OCI-LY3 (cell line): ENCODE measurements at regions not wholly inside any gene's neighbourhood (a gene's known extent, or its start where the extent isn't known, plus 50 kb on each side); places are given as distances from the start of the nearest gene placed in this dataset.
"Not testable (repeated sequence)": the region's sequence is repeated elsewhere in the genome, so short reads cannot be mapped to it uniquely, and the experiment has no call there.

Experiments
- H2AFZ ChIP-seq: fragments of 200-600, 300-600 bp; shearing (Covaris generic); 2 replicates; pipeline ENCODE4 v1.6.0; 2014; ENCODE audit warnings: antibody characterized with exemption, low read depth, low read length
- H3K27ac ChIP-seq: fragments of 200-600, 300-600 bp; sonication (generic); 2 replicates; pipeline ENCODE4 v1.5.1; 2014; ENCODE audit warnings: mild to moderate bottlenecking, low read length, moderate library complexity, mixed read lengths
- H3K27me3 ChIP-seq: fragments of 200-600, 300-600 bp; sonication (generic); 2 replicates; pipeline ENCODE4 v1.6.1; 2014; ENCODE audit warnings: low read depth, low read length, mixed read lengths
- H3K36me3 ChIP-seq: fragments of 200-600, 300-600 bp; sonication (generic); replicated peaks from 2 replicates; pipeline ENCODE3; 2014; ENCODE audit warnings: low read depth, low read length, mixed read lengths
- H3K4me1 ChIP-seq: fragments of 300-600, 200-600 bp; sonication (generic); 2 replicates; pipeline ENCODE4 v1.6.1; 2014; ENCODE audit warnings: low read length, mixed read lengths
- H3K4me2 ChIP-seq: fragments of 200-600, 300-600 bp; sonication (generic); 2 replicates; pipeline ENCODE4 v1.6.1; 2014; ENCODE audit warnings: low read length, mixed read lengths
- H3K4me3 ChIP-seq: fragments of 300-600, 200-600 bp; sonication (generic); 2 replicates; pipeline ENCODE4 v1.5.1; 2014; ENCODE audit warnings: antibody characterized with exemption, mild to moderate bottlenecking, low read length, moderate library complexity
- H3K79me2 ChIP-seq: fragments of 300-600, 200-600 bp; shearing (Covaris generic); 2 replicates; pipeline ENCODE4 v1.6.1; 2014; ENCODE audit warnings: mild to moderate bottlenecking, low read length, mixed read lengths
- H3K9ac ChIP-seq: fragments of 300-600, 200-600 bp; shearing (Covaris generic); 2 replicates; pipeline ENCODE4 v1.6.0; 2014; ENCODE audit warnings: mild to moderate bottlenecking, low read length, moderate library complexity
- H3K9me3 ChIP-seq: fragments of 200-600, 300-600 bp; shearing (Covaris generic); 2 replicates; pipeline ENCODE4 v1.6.1; 2014; ENCODE audit warnings: low read length, mixed read lengths; ENCODE audit not compliant: insufficient read depth
- H4K20me1 ChIP-seq: fragments of 200-600, 300-600 bp; sonication (generic); 2 replicates; pipeline ENCODE4 v1.6.1; 2016; ENCODE audit warnings: low read length, mixed read lengths; ENCODE audit not compliant: insufficient read depth
- CTCF ChIP-seq: fragments of 200-600, 300-600 bp; sonication (generic); IDR thresholded peaks from 2 replicates; pipeline ENCODE4 v1.5.1; 2014; ENCODE audit warnings: antibody characterized with exemption, low read length, low read depth
- EZH2phosphoT487 ChIP-seq: fragments of 200-600 bp; shearing (Covaris generic); IDR thresholded peaks from 2 replicates; pipeline ENCODE4 v1.6.1; 2018; ENCODE audit warnings: antibody characterized with exemption, mixed run types, low read depth

DNA sequence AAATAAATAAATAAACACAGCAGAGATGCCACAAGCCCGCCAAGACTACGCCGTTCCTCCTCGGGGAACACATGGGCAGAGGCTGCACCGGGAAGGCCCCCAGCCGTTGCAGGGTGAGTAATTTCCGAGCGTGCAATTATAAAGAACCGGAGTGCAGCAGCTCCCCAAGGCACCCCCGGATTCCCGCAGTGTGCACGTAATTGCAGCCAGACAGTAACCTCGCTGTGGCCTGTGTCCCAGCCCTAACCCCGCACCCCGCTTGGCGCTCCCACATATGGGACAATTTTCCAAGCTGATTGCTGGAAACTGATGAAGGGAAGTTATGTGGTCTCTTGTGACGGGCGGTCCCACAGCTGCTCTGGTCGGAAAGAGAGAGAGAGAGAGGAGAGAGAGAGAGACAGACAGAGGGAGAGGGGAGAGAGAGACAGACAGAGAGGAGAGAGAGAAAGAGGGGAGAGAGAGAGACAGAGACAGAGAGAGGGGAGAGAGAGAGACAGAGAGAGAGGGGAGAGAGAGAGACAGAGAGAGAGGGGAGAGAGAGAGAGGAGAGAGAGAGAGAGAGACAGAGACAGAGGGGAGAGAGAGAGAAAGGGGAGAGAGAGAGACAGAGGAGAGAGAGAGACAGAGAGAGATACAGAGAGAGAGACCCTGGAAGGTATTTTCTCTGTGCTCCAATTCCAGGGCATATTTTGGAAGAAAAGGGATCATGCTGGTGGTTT, 275.4 kb downstream of the SHOX start:
- Histone ChIP-seq H3K36me3 (no peaks in the 10 kb centered on the region), H3K79me2 (no peaks in the 10 kb centered on the region), H3K9ac (no peak overlapping the region), H3K9me3 (no peaks in the 10 kb centered on the region; the same call in 1 of the 2 replicates), H3K4me1 (no peaks in the 10 kb centered on the region), H3K4me3 (no peak overlapping the region), H3K4me2 (no peak overlapping the region), H2AFZ (no peak overlapping the region), H3K27ac (no peak overlapping the region), H3K27me3 (no peaks in the 10 kb centered on the region), H4K20me1 (no peaks in the 10 kb centered on the region)
- TF ChIP-seq EZH2phosphoT487 = no peak
- TF ChIP-seq CTCF = no peak

DNA sequence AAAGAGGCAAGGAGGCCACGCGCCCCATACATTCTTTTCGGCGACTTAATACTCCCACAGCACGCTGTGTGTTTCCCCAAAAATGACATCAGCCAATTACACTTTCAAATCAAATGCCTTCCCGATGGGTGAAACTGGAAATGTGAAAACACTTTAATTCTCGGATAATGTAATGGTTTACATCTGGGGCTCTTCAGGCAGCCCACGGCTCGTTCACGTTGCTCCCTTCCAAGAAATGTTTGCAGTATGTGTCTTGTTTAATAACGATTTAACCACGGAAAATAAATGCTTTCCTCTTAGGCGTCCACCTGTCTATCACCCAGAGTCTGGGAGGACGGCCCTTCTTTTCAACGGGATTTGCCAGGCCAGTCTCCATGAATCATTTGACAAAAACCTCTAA, 272.5 kb downstream of the SHOX start:
- TF ChIP-seq CTCF = no peak

GRCh38 chrX:896256-896655, 265.7 kb downstream of the SHOX start:
- no peaks in the 10 kb centered on the region for H3K27me3 ChIP-seq
- H3K9ac ChIP-seq = no peak overlapping the region
- TF ChIP-seq EZH2phosphoT487 (no peak), CTCF (no peak)
- no peaks in the 10 kb centered on the region for H3K36me3 ChIP-seq
- no peaks in the 10 kb centered on the region for H4K20me1 ChIP-seq
- no peak overlapping the region for H3K4me2 ChIP-seq
- H2AFZ ChIP-seq = no peak overlapping the region
- H3K4me1 ChIP-seq = no peaks in the 10 kb centered on the region
- no peak overlapping the region for H3K4me3 ChIP-seq
- H3K79me2 ChIP-seq = no peaks in the 10 kb centered on the region
- no peak overlapping the region for H3K27ac ChIP-seq
- H3K9me3 ChIP-seq = no peaks in the 10 kb centered on the region

More for the DNA sequence above, 272.5 kb downstream of the SHOX start:
- Histone ChIP-seq H3K9ac (no peak overlapping the region), H3K27ac (no peak overlapping the region), H3K4me1 (no peaks in the 10 kb centered on the region), H2AFZ (no peak overlapping the region), H3K27me3 (no peaks in the 10 kb centered on the region), H3K9me3 (no peaks in the 10 kb centered on the region; the same call in 1 of the 2 replicates), H3K36me3 (no peaks in the 10 kb centered on the region), H4K20me1 (no peaks in the 10 kb centered on the region), H3K4me2 (no peak overlapping the region), H3K79me2 (no peaks in the 10 kb centered on the region), H3K4me3 (no peak overlapping the region)

DNA sequence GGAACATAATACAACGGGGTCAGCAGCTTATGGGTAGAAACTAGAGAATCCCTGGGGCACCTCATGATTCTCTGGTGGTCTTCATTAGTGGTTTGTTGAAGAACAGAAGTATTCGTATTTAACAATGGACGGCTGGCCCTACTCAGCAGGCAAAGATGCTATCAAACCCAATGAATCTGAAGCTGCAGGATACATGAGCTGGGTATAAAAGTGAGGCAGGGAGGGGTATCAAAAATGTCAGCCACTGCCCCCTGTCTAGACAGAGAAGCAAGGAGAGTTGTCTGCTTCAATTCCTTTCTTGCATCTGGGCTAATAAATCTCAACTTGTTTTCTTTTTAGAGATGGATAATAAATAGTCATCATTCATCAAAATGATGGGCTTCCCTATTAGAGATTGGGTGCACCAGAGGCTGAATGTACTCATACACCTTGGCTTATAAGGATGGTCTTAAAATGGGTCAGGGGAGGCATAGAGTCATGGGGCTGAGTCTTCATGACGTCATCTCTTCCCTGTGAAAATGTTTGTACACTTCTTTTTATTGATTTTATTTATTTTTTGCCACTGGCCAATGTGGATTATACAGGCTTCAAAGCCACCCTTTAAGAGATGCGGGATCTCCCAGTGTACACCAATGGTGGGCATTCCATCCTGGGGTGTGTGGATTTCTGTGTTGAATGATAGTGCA, 259.5 kb downstream of the SHOX start:
- no peaks in the 10 kb centered on the region for H3K36me3 ChIP-seq
- H3K4me3 ChIP-seq = no peak overlapping the region
- TF ChIP-seq EZH2phosphoT487 (no peak), CTCF (no peak)
- H3K27ac ChIP-seq = no peak overlapping the region
- H3K27me3 ChIP-seq = no peaks in the 10 kb centered on the region
- no peak overlapping the region for H3K4me2 ChIP-seq
- H3K9me3 ChIP-seq = peaks cover 10% of the 10 kb centered on the region; the same call in 1 of the 2 replicates
- H3K79me2 ChIP-seq = no peaks in the 10 kb centered on the region
- no peaks in the 10 kb centered on the region for H4K20me1 ChIP-seq
- no peak overlapping the region for H2AFZ ChIP-seq
- H3K9ac ChIP-seq = no peak overlapping the region
- no peaks in the 10 kb centered on the region for H3K4me1 ChIP-seq

DNA sequence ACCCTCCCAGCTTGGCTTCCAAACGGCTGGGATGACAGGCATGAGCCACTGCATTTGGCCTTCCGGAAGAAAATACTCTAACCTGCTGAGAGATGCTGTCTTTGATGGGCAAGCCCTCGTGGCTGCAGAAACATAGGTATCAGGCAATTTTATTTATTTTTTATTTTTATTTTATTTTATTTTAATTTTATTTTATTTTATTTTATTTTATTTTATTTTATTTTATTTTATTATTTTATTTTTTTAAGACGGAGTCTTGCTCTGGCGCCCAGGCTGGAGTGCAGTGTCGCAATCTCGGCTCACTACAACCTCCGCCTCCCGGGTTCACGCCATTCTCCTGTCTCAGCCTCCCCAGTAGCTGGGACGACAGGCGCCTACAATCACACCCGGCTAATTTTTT, 257.1 kb downstream of the SHOX start:
- H3K4me2 ChIP-seq, H3K27ac ChIP-seq, H4K20me1 ChIP-seq, H3K36me3 ChIP-seq, H3K9ac ChIP-seq, H2AFZ ChIP-seq, H3K27me3 ChIP-seq, H3K4me3 ChIP-seq, H3K4me1 ChIP-seq, H3K79me2 ChIP-seq: not testable (repeated sequence)
- H3K9me3 ChIP-seq = peaks cover 10% of the 10 kb centered on the region; the same call in 1 of the 2 replicates
